GM18867 (cell line): ENCODE measurements at regions not wholly inside any gene's neighbourhood (a gene's known extent, or its start where the extent isn't known, plus 50 kb on each side); places are given as distances from the start of the nearest gene placed in this dataset.
"Not testable (repeated sequence)": the region's sequence is repeated elsewhere in the genome, so short reads cannot be mapped to it uniquely, and the experiment has no call there.

ENCODE experiments used
- ATAC-seq: cut with Tn5 transposase; IDR thresholded peaks from one replicate; pipeline ENCODE4 v1.9.1; 2021; ENCODE audit warnings: mild to moderate bottlenecking, moderate library complexity; ENCODE audit not compliant: unreplicated experiment

DNA sequence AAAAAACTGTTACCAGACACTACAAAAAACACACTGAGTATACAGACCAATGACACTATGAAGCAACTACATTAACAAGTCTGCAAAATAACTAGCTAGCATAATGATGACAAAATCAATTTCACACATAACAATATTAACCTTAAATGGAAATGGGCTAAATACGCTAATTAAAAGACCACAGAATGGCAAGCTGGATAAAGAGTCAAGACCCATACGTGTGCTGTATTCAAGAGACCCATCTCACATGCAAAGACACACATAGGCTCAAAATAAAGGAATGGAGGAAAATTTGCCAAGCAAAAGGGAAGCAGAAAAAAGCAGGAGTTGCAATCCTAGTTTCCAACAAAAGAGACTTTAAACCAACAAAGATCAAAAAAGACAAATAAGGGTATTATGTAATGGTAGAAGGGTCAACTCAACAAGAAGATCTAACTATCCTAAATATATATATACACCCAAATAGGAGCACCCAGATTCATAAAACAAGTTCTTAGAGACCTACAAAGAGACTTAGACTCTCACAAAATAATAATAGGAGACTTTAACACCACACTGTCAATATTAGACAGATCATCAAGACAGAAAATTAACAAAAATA lies 158.6 kb downstream of the ALDH8A1 start:
- ATAC-seq = not testable (repeated sequence)

DNA sequence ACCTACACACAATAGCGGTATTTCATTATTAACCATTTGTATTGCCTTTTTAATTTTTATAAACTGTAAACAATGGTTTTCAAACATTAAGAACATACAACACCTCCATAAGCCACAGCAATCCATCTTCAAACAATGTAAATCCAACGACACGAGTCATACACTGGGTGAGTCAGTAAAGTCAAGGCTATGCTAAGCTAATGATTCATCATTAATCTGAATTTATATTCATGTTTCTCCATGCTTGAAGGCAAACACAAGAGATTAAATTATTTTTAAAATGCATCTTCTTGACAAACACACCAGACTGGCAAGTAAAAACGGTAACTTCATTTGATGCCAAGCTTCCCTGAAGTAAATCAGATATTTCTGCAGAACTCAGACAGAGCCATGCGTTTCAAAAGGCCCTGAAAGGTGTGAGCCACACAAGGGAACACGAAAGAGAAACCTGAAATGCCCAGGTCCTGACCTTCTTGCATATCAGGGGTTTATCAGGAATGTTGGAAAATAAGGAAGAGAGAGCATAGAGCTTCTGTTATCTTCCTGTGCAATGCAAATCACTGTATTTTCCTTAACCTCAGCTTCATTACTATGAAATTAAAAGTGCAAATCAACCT lies 162.5 kb downstream of the ALDH8A1 start:
- ATAC-seq = no peak

DNA sequence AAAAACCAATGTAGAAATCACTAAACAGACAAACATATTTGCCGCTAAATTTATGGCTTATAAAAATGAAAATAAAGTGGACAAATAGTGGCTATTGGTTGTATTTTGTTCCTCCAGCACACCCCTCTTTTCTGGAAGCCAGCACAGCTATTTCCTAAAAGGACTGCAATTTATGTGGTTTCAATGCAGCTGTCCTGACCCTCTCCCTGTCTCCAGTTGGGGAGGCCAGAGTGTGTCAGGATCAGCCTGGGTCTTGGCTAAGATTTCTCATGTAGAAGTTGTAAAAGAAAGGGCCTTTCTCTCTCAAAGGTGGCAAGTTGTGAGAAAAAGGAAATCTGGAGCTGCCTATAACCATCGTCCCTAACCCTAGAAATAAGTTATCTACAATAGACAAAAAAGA lies 165.6 kb downstream of the ALDH8A1 start:
- no peak for ATAC-seq

DNA sequence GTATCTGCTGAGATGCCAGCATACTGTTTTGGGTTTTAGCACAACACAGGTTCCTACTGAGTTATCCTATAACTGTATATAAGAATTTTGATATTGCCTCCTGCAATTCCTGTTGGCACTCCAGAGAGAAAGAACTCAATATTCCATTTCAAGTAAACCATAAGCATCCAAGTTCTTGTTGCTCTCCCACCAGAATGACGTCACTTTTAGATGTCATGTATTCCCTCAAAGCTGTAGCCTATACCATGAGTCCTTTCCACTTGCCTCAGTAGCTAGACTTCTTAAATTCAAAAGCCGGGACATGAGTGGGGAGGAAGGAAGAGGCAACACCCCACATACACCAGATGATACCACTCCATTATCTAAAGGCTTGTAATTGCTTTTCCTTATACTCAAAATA lies 171.5 kb downstream of the ALDH8A1 start:
- no peak for ATAC-seq

DNA sequence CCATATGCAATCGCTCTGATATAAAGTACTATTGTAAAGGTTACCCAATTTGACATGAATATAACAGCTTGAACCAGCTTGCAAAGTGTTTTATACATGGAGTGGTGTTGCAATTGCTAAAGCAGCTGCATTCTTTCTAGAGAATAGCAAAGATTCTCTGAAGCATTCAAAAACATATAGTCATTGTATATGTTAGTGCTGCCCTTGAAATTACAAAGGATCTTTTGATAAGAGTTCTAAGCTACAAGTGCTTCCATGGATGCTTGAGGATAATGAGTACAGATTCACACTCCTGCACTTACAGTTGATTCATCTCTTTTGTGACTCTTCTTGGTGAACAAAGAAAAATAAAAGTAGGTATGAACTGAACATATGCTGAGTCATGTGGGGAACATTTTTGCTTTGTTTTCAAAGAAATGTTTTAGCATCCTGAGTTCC lies 175.7 kb downstream of the ALDH8A1 start:
- no peak for ATAC-seq

DNA sequence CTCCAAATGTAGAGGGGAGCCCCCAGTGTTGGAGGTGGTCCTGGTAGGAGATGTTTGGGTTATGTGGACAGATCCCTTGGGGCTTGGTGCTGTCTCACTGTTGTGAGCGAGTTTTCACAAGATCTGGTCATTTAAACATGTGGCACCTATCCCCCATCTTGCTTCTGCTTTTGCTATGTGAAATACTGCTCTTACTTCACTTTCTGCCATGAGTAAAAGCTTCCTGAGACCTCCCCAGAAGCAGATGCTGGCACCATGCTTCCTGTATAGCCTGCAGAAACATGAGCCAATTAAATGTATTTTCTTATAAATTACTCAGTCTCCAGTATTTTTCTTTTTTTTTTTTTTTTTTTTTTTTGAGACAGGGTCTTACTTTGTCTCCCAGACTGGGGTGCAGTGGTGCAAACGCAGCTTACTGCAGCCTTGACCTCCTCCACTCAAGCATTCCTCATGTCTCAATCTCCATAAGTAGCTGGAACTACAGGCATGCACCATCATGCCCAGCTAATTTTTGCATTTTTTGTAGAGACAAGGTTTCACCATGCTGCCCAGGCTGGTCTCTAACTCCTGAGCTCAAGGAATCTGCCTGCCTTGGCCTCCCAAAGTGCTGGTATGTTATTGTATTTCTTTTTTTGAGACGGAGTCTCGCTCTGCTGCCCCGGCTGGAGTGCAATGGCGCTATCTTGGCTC lies 177.1 kb downstream of the ALDH8A1 start:
- no peak for ATAC-seq

DNA sequence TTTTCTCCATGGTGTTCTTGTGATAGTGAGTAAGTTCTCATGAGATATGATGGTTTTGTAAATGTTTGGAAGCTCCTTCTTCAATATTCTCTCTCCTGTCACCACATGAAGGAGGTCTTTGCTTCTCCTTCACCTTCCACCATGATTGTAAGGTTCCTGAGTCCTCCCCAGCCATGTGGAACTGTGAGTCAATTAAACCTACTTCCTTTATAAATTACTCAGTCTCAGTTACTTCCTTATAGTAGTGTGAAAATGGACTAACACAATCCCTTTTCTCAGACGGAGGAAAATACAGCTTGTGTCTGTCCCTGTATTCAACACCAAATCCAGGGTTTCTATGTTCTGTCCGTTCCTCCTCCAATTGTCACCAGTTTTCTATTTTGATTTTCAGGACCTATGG lies 181.0 kb downstream of the ALDH8A1 start:
- ATAC-seq = no peak

DNA sequence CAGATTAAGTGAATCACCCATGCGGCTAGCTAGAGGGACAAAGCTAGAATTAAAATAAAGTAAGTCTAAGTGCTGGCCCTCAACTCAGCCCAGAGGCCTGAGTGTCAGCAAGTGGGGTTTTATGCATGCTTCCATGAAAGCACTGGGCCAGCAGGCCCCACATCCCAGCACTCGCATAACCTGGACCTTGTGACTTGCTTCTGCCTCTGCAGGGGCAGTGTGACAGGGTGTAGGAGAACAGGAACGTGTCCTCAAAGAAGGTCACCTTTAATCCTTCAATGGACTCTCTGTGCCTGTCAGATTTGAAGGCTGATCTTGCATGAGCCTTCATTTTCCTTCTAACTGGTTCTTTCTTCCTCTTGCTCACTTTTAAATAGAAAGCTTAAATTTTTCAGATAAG lies 183.4 kb downstream of the ALDH8A1 start:
- ATAC-seq = no peak

DNA sequence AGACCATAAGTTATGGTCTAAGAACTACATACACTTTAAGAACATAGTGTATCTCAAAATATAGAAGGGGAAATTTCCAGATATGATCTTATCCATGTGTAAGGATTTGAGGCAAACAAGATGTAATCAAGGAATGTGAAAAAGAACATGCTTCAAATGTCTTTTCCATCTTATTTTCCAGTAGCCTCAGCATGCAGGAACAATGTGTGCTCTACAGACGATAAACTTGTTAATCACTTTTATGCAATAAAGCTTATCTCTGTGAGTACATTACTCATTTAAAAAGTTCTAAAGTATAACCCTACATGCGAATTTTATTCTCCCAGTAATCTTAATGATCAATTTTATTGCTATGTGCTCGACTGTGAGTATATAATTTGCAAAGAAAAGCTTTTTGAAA lies 185.2 kb downstream of the ALDH8A1 start:
- no peak for ATAC-seq

DNA sequence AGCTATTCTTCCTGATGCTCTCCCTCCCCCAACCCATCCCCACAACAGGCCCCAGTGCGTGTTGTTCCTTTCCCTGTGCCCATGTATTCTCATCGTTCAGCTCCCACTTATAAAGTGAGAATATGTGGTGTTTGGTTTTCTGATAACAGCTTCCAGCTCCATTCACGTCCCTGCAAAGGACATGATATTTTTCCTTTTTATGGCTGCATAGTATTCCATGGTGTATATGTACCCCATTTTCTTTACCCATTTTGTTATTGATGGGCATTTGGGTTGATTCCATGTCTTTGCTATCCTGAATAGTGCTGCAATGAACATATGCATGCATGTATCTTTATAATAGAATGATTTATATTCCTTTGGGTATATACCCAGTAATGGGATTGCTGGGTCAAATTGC lies 186.3 kb downstream of the ALDH8A1 start:
- not testable (repeated sequence) for ATAC-seq

DNA sequence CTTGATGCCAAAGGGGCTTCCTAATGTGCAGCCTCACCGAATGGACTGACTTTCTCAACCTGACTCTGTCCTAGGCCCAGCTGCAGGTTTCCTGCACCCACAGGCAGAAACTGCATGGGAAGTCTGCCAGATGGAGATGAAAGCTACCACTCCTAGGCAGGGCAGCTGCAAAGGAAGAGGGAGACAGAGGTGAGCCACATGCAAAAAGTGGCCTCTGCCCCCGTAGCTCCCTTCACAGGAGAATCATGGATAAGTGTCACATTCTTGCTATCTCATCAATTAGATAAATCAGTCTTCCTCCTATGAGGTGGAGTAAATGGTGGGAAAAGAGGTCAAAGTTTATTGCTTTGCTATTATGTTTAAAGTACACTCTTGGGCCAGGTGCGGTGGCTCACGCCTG lies 191.3 kb downstream of the ALDH8A1 start:
- ATAC-seq = no peak

DNA sequence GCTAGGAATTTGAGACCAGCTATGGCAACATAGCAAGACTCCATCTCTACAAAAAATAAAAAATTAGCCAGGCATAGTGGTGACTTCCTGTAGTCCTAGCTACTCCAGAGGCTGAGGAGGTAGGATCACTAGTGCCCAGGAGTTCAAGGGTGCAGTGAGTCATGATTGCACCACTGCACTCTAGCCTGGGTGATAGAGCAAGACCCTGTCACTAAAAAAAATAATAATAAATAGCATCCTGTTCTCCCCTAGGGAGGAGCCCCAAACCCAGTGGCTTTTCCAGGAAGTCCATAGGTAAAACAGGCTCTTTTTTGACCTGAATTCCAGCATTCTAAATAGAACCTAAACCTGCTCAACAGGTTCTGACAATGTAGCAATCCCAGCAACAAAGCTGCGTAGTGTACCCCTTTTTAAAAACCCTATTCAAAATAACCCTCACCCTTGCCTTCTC lies 192.0 kb downstream of the ALDH8A1 start:
- no peak for ATAC-seq

DNA sequence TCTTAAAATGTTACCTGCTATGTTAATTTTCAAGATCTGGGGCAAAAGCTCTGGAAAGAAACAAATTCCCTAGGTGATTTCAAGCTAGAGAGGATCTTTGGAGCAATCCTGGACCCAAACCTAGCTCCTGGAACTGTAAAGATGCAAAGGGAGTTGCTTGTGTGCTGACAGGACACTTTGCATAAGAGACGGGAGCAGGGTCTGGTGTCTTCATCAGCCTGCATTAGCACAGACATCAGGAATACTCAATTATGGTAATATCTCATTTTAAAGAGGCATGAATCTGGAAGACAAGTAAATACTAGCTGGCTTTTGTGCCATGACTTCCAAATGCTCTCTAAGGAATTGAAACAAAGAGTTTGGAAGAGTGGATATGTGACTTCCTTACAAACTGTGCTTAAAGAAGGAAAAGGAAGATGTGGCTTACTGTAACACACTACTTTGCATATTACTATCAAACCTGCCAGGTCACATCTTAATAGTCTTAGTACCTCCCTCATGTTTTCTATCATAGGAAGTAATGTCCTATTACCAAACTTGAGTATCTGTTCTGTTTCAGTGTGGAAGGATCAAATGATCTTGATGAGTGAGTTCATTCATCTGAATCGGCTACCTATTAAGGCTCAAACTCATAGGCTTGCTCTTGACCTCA lies 193.4 kb downstream of the ALDH8A1 start:
- ATAC-seq = no peak

DNA sequence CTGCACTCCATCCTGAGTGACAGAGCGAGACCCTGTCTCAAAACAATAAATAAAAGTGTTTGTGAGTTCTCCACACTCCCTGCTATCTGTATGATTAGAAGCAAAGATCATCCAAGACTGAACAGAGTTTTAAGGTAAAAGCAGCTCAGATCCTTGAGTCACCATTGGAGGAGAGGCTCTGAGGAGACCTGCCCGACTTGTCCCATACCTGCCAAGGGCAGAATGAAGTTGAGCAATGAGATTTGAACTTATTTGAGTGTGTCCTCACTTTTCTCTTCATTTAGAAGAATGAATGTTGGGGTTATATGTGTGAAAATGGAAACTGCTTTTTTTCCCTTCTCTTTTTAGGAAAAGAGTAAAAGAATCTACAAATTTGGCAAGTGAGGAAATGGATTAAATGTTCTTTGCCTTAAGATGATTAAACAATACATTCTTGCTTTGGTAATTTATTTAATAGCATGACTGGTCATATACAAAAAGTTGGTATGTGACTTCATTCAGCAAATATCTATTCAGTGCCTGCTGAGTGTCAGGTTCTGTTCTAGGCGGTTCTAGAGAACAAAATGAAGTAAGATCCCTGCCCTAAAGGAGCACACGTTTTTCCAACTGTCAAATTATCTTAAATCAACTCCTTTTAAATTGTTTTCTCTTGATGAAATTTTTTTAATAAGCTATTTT lies 195.7 kb downstream of the ALDH8A1 start:
- no peak for ATAC-seq

DNA sequence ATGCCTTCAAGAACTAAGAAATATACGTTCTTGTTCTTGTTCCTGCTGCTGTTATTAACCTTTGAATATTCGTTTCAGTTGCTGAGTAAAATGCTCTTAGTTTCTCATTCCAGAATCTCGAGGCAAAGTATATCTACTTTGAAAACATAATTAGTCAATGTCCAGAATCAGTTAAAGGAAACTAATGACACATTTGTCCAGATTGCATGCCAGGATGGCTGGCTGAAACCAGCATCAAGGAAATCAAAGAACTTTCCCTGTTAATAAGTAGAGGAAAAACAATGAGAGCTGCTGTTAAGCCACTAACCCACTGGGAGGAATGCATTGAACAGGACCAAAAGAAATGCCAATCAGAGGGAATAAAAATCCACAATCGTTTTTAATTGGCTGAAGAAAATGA lies 196.9 kb downstream of the ALDH8A1 start:
- ATAC-seq = no peak

DNA sequence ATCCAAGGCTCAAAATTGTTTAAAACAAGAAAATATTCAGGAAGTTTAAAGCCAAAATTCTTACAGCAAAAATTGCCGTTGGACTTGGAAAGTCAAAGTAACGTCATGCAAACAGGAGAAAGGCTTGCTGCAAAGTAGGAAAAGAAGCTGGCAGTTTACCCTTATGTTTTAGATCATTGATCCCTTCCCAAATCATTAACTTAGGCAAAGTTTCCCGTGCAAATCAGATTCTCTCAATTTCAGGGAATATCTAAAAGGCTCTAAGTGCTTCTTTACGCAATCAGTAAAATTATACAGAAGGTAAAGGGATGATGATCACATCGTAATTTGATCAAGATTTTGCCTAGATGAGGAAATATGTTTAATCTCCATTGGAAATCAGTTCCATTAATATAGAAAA lies 197.5 kb downstream of the ALDH8A1 start:
- no peak for ATAC-seq

DNA sequence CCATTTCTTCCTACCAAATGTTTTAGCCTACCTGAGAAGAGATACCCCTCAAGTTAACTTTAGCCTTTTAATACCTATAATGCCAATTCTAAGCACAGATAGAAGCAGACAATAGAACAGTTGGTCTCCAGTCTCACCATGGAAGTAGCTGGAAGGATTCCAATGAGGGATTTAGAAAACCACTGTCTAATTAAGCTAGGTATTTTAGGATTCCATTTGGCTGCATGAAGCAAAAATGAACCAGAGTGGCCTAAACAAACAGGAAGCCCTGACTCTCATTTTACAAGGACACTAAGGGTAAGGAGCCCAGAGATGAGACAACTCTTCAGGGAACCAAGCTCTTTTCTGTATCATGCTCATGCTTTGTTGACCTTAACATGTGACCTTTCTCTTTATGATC lies 199.2 kb downstream of the ALDH8A1 start:
- no peak for ATAC-seq

DNA sequence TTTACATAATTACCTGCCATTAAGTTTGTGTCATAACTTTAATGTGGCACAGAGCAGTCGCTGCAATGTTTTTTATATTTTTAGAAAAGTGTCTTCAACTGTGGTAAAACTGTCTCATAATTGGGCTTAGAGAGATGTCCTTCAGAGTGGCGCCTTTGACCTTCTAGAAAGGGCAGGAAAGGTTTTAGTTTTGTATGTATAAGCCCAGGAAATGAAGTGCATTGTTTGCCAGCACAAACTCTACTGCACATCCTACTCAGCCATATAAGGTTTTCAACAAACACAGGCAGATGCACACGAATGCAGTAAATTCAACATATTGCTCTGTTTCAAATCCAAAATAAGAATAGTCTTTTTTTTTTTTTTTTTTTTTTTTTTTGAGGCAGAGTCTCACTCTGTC lies 201.4 kb downstream of the ALDH8A1 start:
- ATAC-seq = no peak

DNA sequence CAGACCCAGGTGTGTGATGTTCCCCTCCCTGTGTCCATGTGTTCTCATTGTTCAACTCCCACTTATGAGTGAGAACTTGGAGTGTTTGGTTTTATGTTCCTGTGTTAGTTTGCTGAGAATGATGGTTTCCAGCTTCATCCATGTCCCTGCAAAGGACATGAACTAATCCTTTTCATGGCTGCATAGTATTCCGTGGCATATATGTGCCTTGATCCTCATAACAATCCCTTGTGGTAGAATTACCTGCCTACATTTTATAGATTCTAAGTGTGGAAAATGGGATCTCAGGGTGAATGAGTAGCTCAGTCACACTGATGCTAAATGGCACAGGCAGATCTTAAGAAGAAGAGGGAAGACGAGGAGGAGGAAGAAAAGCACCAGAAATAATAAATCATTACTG lies 202.7 kb downstream of the ALDH8A1 start:
- not testable (repeated sequence) for ATAC-seq

DNA sequence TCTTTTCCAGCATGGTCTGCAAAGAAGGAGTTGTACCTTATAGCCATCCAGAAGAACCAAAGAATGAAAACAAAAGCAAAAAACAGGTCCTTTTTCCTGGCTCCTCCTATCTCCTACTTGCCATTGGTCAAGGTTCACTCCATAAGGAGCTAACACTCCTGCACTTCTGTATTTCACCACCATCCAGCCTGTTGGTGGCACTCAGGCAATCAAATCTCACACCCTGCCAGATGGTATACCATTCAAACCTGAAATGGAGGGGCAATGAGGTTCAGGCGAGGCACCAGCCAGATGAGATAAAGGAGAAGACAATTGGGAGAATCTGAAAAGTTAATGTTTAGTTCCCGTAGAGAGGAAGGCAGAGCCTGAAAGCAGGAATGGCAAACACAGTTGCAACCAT lies 203.8 kb downstream of the ALDH8A1 start:
- no peak for ATAC-seq

DNA sequence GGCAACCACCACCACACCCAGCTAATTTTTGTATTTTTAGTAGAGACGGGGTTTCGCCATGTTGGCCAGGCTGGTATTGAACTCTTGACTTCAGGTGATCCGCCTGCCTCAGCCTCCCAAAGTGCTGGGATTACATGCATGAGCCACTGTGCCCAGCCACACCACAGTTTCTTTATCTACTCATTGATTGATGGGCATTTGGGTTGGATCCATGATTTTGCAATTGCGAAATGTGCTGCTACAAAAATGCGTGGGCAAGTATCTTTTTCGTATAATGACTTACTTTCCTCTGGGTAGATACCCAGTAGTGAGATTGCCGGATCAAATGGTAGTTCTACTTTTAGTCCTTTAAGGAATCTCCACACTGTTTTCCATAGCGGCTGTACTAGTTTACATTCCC lies 204.7 kb downstream of the ALDH8A1 start:
- not testable (repeated sequence) for ATAC-seq
